ENCODE measurements at regions not wholly inside any gene's neighbourhood (a gene's known extent, or its start where the extent isn't known, plus 50 kb on each side); places are given as distances from the start of the nearest gene placed in this dataset.

GRCh38 chr10:23643111-23643780, 204.4 kb downstream of the OTUD1 start:
- Histone ChIP-seq H3K4me1 (ENCODE audit: insufficient read depth, low read length) (no peaks in the 10 kb centered on the region), H3K27ac (ENCODE audit: low read length) (no peak overlapping the region), H2AFZ (ENCODE audit: low read depth, low read length) (no peak overlapping the region), H3K36me3 (ENCODE audit: insufficient read depth, low read length) (no peaks in the 10 kb centered on the region), H3K27me3 (ENCODE audit: insufficient read depth, low read length, poor library complexity) (no peaks in the 10 kb centered on the region), H3K79me2 (ENCODE audit: insufficient read depth, low read length) (no peaks in the 10 kb centered on the region), H4K20me1 (ENCODE audit: insufficient read depth, low read length) (no peaks in the 10 kb centered on the region), H3K9me3 (ENCODE audit: insufficient read depth, low read length, severe bottlenecking) (no peaks in the 10 kb centered on the region), H3K4me2 (ENCODE audit: insufficient read depth, low read length) (no peak overlapping the region), H3K9ac (ENCODE audit: low read depth, low read length) (no peak overlapping the region), H3K4me3 (ENCODE audit: low read depth in 1 of 2, low read length in 2 of 2) (no peak overlapping the region)
- TF ChIP-seq EZH2 (IDR thresholded peaks at IDR 0.05; ENCODE audit: borderline replicate concordance, low read depth, low read length, severe bottlenecking) (no peak), CTCF (IDR thresholded peaks at IDR 0.05; ENCODE audit: borderline replicate concordance, extremely low read depth, low read length, poor library complexity, severe bottlenecking) (no peak)
- no peak for DNase-seq
- no peak for ATAC-seq (ENCODE audit: insufficient read depth, low read depth)

- Histone ChIP-seq H3K9ac (ENCODE audit: low read depth, low read length) (no peak overlapping the region), H3K4me3 (ENCODE audit: low read depth in 1 of 2, low read length in 2 of 2) (no peak overlapping the region), H3K36me3 (ENCODE audit: insufficient read depth, low read length) (no peaks in the 10 kb centered on the region), H2AFZ (ENCODE audit: low read depth, low read length) (no peak overlapping the region), H3K79me2 (ENCODE audit: insufficient read depth, low read length) (no peaks in the 10 kb centered on the region), H3K4me1 (ENCODE audit: insufficient read depth, low read length) (no peaks in the 10 kb centered on the region), H3K27me3 (ENCODE audit: insufficient read depth, low read length, poor library complexity) (no peaks in the 10 kb centered on the region), H4K20me1 (ENCODE audit: insufficient read depth, low read length) (no peaks in the 10 kb centered on the region), H3K27ac (ENCODE audit: low read length) (no peak overlapping the region), H3K9me3 (ENCODE audit: insufficient read depth, low read length, severe bottlenecking) (no peaks in the 10 kb centered on the region), H3K4me2 (ENCODE audit: insufficient read depth, low read length) (no peak overlapping the region)
- no peak for TF ChIP-seq CTCF (IDR thresholded peaks at IDR 0.05; ENCODE audit: borderline replicate concordance, extremely low read depth, low read length, poor library complexity, severe bottlenecking)
- no peak for TF ChIP-seq EZH2 (IDR thresholded peaks at IDR 0.05; ENCODE audit: borderline replicate concordance, low read depth, low read length, severe bottlenecking)
- DNase-seq = no peak
- no peak for ATAC-seq (ENCODE audit: insufficient read depth, low read depth)
Observed at GRCh38 chr10:23648618-23649017, 209.7 kb downstream of the OTUD1 start.

- DNase-seq (peak; percentile 20), ATAC-seq (ENCODE audit: insufficient read depth, low read depth) (no peak; the same call in 2 of the 3 replicates)
- Histone ChIP-seq H2AFZ (ENCODE audit: low read depth, low read length) (no peak overlapping the region), H4K20me1 (ENCODE audit: insufficient read depth, low read length) (no peaks in the 10 kb centered on the region), H3K27ac (ENCODE audit: low read length) (no peak overlapping the region), H3K4me3 (ENCODE audit: low read depth in 1 of 2, low read length in 2 of 2) (no peak overlapping the region), H3K4me1 (ENCODE audit: insufficient read depth, low read length) (no peaks in the 10 kb centered on the region), H3K27me3 (ENCODE audit: insufficient read depth, low read length, poor library complexity) (no peaks in the 10 kb centered on the region), H3K79me2 (ENCODE audit: insufficient read depth, low read length) (no peaks in the 10 kb centered on the region), H3K9ac (ENCODE audit: low read depth, low read length) (no peak overlapping the region), H3K9me3 (ENCODE audit: insufficient read depth, low read length, severe bottlenecking) (no peaks in the 10 kb centered on the region), H3K36me3 (ENCODE audit: insufficient read depth, low read length) (no peaks in the 10 kb centered on the region), H3K4me2 (ENCODE audit: insufficient read depth, low read length) (no peak overlapping the region)
- no peak for TF ChIP-seq EZH2 (IDR thresholded peaks at IDR 0.05; ENCODE audit: borderline replicate concordance, low read depth, low read length, severe bottlenecking)
- peak; percentile 73 for TF ChIP-seq CTCF (IDR thresholded peaks at IDR 0.05; ENCODE audit: borderline replicate concordance, extremely low read depth, low read length, poor library complexity, severe bottlenecking)
Observed at GRCh38 chr10:23656735-23657134, 217.9 kb downstream of the OTUD1 start.

Measured in DND-41 (cell line).